ENCODE measurements at regions not wholly inside any gene's neighbourhood (a gene's known extent, or its start where the extent isn't known, plus 50 kb on each side); places are given as distances from the start of the nearest gene placed in this dataset.
"Not testable (repeated sequence)": the region's sequence is repeated elsewhere in the genome, so short reads cannot be mapped to it uniquely, and the experiment has no call there.

DNA sequence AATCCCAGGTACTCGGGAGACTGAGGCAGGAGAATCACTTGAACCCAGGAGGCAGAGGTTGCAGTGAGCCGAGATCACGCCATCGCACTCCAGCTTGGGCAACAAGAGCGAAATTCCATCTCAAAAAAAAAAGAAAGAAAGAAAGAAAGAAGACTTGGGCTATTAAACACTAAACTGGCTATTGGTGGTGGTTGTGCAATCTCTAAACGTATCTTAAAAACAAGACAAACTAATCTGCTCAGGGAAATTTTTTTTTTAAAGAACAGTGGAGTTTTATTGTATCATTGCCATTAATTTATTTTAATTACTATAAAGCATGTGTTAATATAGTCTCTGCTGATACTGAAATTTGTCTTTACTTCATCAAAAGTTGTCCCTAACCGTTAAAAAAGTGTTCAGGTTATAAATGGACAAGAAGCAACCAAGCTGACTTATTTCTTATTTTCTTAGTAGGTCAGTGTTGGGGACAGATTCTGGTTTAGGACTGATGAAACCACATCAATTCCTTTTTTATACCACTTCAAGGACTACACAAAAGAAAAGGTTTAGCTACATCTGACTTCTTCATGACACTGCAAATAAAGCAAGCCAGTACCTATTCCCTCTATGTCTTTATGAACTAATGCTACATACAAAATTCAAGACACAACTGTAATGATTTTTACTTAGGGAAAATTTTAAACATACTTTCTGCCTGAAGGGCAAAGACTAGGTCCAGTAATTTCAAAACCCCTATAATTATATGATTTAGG, 68.7 kb upstream of the KRAS start:
- Histone ChIP-seq H3K4me3 (no peak overlapping the region), H3K27me3 (replicated peaks) (no peaks in the 10 kb centered on the region), H3K36me3 (no peaks in the 10 kb centered on the region), H3K9me3 (replicated peaks) (no peaks in the 10 kb centered on the region), H3K4me1 (replicated peaks) (peaks cover 20% of the 10 kb centered on the region), H3K27ac (no peak overlapping the region)
- no peak for DNase-seq (ENCODE audit: low read depth in 1 of 2, low spot score in 2 of 2)

DNA sequence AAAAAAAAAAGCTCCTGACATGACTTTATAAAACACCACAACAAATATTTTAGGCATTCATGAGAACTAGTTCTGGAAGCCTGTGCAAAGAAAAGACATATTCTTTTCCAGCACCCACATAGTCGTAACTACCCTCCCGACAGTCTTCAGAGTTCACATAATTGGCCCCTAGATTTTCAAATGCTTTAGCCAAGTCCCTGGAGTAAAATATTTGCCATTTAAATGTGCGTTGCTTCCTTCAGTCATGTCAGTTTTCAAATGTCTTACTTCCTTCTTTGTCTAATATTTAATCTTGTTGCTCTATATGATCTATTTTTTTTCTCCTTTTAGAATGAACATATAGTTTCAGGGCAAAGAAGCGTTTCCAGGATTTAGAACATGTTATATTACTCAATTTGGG, 66.8 kb upstream of the KRAS start:
- H3K27ac ChIP-seq: no peak overlapping the region
- DNase-seq (ENCODE audit: low read depth in 1 of 2, low spot score in 2 of 2): no peak
- H3K9me3 ChIP-seq (replicated peaks): no peaks in the 10 kb centered on the region
- no peaks in the 10 kb centered on the region for H3K27me3 ChIP-seq (replicated peaks)
- H3K36me3 ChIP-seq: no peaks in the 10 kb centered on the region
- no peak overlapping the region for H3K4me3 ChIP-seq
- H3K4me1 ChIP-seq (replicated peaks): peaks cover 3% of the 10 kb centered on the region

DNA sequence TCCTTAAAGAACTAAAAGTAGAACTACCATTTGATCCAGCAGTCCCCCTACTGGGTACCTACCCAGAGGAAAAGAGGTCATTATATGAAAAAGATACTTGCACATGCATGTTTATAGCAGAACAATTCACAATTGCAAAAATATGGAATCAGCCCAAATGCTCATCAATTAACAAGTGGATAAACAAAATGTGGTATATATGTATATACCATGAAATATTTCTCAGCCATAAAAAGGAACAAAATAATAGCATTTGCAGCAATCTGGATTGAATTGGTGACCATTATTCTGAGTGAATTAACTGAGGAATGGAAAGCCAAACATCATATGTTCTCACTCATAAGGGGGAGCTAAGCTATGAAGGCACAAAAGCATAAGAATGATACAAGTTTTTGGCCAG, 64.7 kb upstream of the KRAS start:
- H3K4me3 ChIP-seq: no peak overlapping the region
- no peak for DNase-seq (ENCODE audit: low read depth in 1 of 2, low spot score in 2 of 2)
- no peaks in the 10 kb centered on the region for H3K36me3 ChIP-seq
- no peaks in the 10 kb centered on the region for H3K27me3 ChIP-seq (replicated peaks)
- H3K27ac ChIP-seq: no peak overlapping the region
- no peaks in the 10 kb centered on the region for H3K4me1 ChIP-seq (replicated peaks)
- H3K9me3 ChIP-seq (replicated peaks): no peaks in the 10 kb centered on the region

DNA sequence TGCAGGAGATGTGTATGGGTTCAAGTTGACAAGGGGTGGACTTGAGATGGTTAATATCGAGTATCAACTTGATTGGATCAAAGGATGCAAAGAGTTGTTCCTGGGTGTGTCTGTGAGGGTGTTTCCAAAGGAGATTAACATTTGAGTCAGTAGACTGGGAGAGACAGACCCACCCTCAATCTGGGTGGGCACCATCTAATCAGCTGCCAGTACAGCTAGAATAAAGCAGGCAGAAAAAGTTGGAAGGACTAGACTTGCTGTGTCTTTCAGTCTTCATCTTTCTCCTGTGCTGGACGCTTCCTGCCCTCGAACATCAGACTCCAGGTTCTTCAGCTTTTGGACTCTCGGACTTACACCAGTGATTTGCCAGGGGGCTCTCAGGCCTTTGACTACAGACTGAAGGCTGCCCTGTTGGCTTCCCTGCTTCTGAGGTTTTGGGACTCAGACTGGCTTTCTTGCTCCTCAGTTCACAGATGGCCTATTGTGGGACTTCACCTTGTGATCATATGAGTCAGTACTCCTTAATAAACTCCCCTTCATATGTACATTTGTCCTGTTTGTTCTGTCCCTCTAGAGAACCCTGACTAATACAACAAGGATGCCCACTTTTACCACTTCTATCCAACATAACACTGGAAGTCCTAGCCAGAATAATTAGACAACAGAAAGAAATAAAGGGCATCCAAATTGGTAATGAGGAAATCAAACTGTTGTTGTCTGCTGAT, 62.7 kb upstream of the KRAS start:
- H3K36me3 ChIP-seq; H3K4me1 ChIP-seq (replicated peaks); H3K9me3 ChIP-seq (replicated peaks); H3K4me3 ChIP-seq; H3K27me3 ChIP-seq (replicated peaks); H3K27ac ChIP-seq; DNase-seq (ENCODE audit: low read depth in 1 of 2, low spot score in 2 of 2): not testable (repeated sequence)

DNA sequence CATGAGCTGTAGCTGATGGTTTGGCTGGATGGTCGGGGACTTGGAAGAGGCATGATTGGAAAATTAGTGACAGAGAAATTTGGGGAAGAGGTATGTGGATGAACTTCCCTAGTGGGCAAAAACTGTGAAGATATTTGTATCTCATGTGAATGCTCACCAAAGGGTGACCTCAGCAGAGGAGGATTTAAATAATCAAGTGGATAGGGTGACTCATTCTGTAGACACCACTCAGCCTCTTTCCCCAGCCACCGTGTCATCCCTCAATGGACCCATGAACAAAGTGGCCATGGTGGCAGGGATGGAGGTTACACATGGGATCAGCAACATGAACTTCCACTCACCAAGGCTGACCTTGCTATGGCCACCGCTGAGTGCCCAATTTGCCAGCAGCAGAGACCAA, 60.8 kb upstream of the KRAS start:
- no peaks in the 10 kb centered on the region for H3K4me1 ChIP-seq (replicated peaks)

DNA sequence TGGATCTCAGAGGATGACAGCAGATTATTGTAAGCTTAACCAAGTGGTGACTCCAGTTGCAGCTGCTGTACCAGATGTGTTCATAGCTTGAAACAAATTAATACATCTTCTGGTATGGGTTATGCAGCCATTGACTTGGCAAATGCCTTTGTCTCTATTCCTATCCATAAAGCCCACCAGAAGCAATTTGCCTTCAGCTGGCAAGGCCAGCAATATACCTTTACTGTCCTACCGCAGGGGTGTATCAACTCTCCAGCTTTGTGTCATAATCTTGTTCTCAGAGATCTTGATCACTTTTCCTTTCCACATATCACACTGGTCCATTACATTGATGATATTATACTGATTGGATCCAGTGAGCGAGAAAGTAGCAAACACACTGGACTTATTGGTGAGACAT, 59.3 kb upstream of the KRAS start:
- H3K4me1 ChIP-seq (replicated peaks); H3K27ac ChIP-seq; H3K36me3 ChIP-seq; DNase-seq (ENCODE audit: low read depth in 1 of 2, low spot score in 2 of 2); H3K4me3 ChIP-seq; H3K9me3 ChIP-seq (replicated peaks); H3K27me3 ChIP-seq (replicated peaks): not testable (repeated sequence)

More for the DNA sequence above, 60.8 kb upstream of the KRAS start:
- H3K36me3 ChIP-seq: no peaks in the 10 kb centered on the region
- H3K27ac ChIP-seq: no peak overlapping the region
- no peak for DNase-seq (ENCODE audit: low read depth in 1 of 2, low spot score in 2 of 2)
- H3K4me3 ChIP-seq: no peak overlapping the region
- H3K9me3 ChIP-seq (replicated peaks): no peaks in the 10 kb centered on the region
- no peaks in the 10 kb centered on the region for H3K27me3 ChIP-seq (replicated peaks)

DNA sequence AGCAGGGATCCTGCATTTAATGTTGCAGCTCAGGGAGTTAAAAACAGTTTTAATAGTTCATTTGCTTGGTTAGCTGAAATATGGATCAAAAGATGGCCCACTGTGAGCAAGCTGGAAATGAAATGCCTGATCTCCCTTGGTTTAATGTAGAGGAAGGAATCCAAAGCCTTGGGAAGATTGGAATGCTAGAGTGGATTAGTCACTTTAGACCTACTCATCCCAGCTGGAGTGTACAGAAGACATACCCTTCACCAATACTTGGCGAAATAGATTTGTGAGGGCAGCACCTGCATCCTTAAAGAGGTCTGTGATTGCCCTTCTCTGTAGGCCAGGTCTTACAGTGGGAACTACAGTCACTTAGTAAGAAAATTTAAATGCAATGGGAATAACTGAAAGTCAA, 58.0 kb upstream of the KRAS start:
- no peak for DNase-seq (ENCODE audit: low read depth in 1 of 2, low spot score in 2 of 2)
- no peak overlapping the region for H3K27ac ChIP-seq
- H3K9me3 ChIP-seq (replicated peaks): no peaks in the 10 kb centered on the region
- H3K27me3 ChIP-seq (replicated peaks): no peaks in the 10 kb centered on the region
- H3K36me3 ChIP-seq: no peaks in the 10 kb centered on the region
- no peak overlapping the region for H3K4me3 ChIP-seq
- no peaks in the 10 kb centered on the region for H3K4me1 ChIP-seq (replicated peaks)

DNA sequence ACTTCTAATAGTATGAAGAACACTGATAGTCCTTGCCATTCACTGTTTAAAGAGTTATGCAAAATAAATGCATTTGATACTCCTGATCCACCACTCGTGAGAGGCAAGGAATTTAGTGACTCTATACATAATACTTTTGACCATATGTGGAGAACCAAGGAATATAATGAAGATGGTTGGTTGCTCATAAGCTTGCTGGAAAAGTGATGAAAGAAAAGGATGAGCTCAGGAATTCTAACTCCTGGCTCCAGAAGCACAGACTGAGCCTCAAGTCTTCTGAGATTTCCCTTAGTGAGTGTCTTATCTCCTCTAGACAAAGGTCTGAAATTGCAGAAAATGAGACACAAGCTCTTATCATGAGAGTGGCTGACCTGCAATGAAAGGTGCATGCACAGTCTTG, 57.1 kb upstream of the KRAS start:
- H3K27me3 ChIP-seq (replicated peaks): no peaks in the 10 kb centered on the region
- H3K27ac ChIP-seq: no peak overlapping the region
- no peaks in the 10 kb centered on the region for H3K9me3 ChIP-seq (replicated peaks)
- no peaks in the 10 kb centered on the region for H3K36me3 ChIP-seq
- no peak for DNase-seq (ENCODE audit: low read depth in 1 of 2, low spot score in 2 of 2)
- H3K4me3 ChIP-seq: no peak overlapping the region
- H3K4me1 ChIP-seq (replicated peaks): no peaks in the 10 kb centered on the region

DNA sequence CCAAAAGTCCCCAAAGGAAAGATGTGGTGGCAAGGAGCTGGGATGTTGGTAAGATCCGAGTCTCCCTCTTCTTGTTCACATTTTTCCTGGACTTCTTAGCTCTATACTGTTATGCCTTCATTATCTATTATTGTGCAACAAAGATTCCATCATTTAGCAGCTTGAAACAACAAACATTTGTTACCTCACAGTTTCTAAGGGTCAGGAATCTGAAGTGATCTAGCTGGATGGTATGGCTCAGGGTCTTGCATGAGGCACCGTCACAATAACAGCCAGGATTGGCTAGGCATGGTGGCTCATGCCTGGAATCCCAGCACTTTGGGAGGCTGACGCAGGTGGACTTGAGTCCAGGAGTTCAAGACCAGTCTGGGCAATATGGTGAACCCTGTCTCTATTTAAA, 51.1 kb upstream of the KRAS start:
- Histone ChIP-seq H3K27me3 (replicated peaks) (no peaks in the 10 kb centered on the region), H3K4me1 (replicated peaks) (no peaks in the 10 kb centered on the region), H3K4me3 (no peak overlapping the region), H3K36me3 (no peaks in the 10 kb centered on the region), H3K27ac (no peak overlapping the region), H3K9me3 (replicated peaks) (no peaks in the 10 kb centered on the region)
- no peak for DNase-seq (ENCODE audit: low read depth in 1 of 2, low spot score in 2 of 2)

Data from SJSA1 (cell line).